IMR-90 (cell line): ENCODE measurements at regions not wholly inside any gene's neighbourhood (a gene's known extent, or its start where the extent isn't known, plus 50 kb on each side); places are given as distances from the start of the nearest gene placed in this dataset.

Experiments
- ATAC-seq: fragments of 200-7000 bp; cut with Tn5 transposase; 2 replicates; pipeline ENCODE4 v1.9.1; 2020; ENCODE audit warnings: low read depth, mild to moderate bottlenecking, moderate library complexity
- BruUV-seq: library from RNA; stranded (reverse); fragments of 400-500 nt; replicated peaks from 2 replicates; lab custom pipeline; 2021; lab: Mats Ljungman, UMichigan
- CTCF ChIA-PET: fragments of 300-600 bp; formaldehyde crosslinking; extraction: SDS; loops from one replicate; lab custom pipeline; 2021; ENCODE audit warnings: antibody characterized with exemption; lab: Yijun Ruan, JAX
- POLR2A ChIA-PET: fragments of 300-600 bp; sonication (Branson Sonifier 250); formaldehyde crosslinking; loops from one replicate; lab custom pipeline; 2022; ENCODE audit warnings: antibody characterized with exemption; ENCODE audit not compliant: unreplicated experiment; lab: Charles Lee
- DNase-seq: peaks from one replicate; pipeline ENCODE4 v3.0.0; 2013
- H2AFZ ChIP-seq: replicated peaks from 2 replicates; pipeline ENCODE3; 2013; ENCODE audit warnings: low read length, mild to moderate bottlenecking; ENCODE audit not compliant: poor library complexity
- H2AK5ac ChIP-seq: 2 replicates; pipeline ENCODE4 v1.6.1; 2013; ENCODE audit warnings: low read depth, low read length, inconsistent platforms
- H2AK9ac ChIP-seq: replicated peaks from 2 replicates; pipeline ENCODE3; 2013; ENCODE audit warnings: mild to moderate bottlenecking, low read depth, low read length, moderate library complexity; ENCODE audit not compliant: poor library complexity
- H2BK120ac ChIP-seq: 2 replicates; pipeline ENCODE4 v1.6.1; 2013; ENCODE audit warnings: low read depth, low read length, inconsistent platforms
- H2BK15ac ChIP-seq: 3 replicates; pipeline ENCODE4 v1.6.1; 2013; ENCODE audit warnings: low read depth, low read length, inconsistent platforms
- H2BK20ac ChIP-seq: 2 replicates; pipeline ENCODE4 v1.6.1; 2013; ENCODE audit warnings: low read depth, mild to moderate bottlenecking, inconsistent platforms, low read length, moderate library complexity
- H2BK5ac ChIP-seq: 2 replicates; pipeline ENCODE4 v1.6.1; 2013; ENCODE audit warnings: mild to moderate bottlenecking, low read depth, low read length, inconsistent platforms; ENCODE audit not compliant: poor library complexity, severe bottlenecking
- H3K14ac ChIP-seq: replicated peaks from 2 replicates; pipeline ENCODE4 v1.6.1; 2013; ENCODE audit warnings: low read depth, low read length, inconsistent platforms
- H3K18ac ChIP-seq: 2 replicates; pipeline ENCODE4 v1.6.1; 2013; ENCODE audit warnings: low read depth, low read length, control low read depth
- H3K23ac ChIP-seq: 2 replicates; pipeline ENCODE4 v1.6.1; 2013; ENCODE audit warnings: low read depth, low read length, inconsistent platforms
- H3K27ac ChIP-seq: 2 replicates; pipeline ENCODE4 v1.5.1; 2013; ENCODE audit warnings: mild to moderate bottlenecking, control low read depth, low read length; ENCODE audit not compliant: insufficient read depth
- H3K27me3 ChIP-seq: 2 replicates; pipeline ENCODE4 v1.6.1; 2013; ENCODE audit warnings: low read length; ENCODE audit not compliant: control insufficient read depth, insufficient read depth
- H3K36me3 ChIP-seq: 2 replicates; pipeline ENCODE4 v1.6.1; 2013; ENCODE audit warnings: low read length, mixed read lengths; ENCODE audit not compliant: control insufficient read depth, insufficient read depth
- H3K4ac ChIP-seq: 2 replicates; pipeline ENCODE4 v1.6.1; 2013; ENCODE audit warnings: low read depth, low read length, inconsistent platforms
- H3K4me1 ChIP-seq: 2 replicates; pipeline ENCODE4 v1.6.1; 2013; ENCODE audit warnings: low read length, mixed read lengths; ENCODE audit not compliant: control insufficient read depth, insufficient read depth
- H3K4me2 ChIP-seq: 2 replicates; pipeline ENCODE4 v1.6.1; 2013; ENCODE audit warnings: low read depth, mild to moderate bottlenecking, control low read depth, low read length, moderate library complexity
- H3K4me3 ChIP-seq: 2 replicates; pipeline ENCODE4 v1.5.1; 2013; ENCODE audit warnings: low read depth, mild to moderate bottlenecking, control low read depth, low read length, moderate library complexity; ENCODE audit not compliant: insufficient read depth
- H3K56ac ChIP-seq: 2 replicates; pipeline ENCODE4 v1.6.1; 2013; ENCODE audit warnings: low read length, inconsistent platforms; ENCODE audit not compliant: insufficient read depth; ENCODE audit errors: extremely low read depth
- H3K79me1 ChIP-seq, 2 experiments: 2 replicates each; pipeline ENCODE4 v1.6.1; 2013; ENCODE audit warnings: low read length in 2 of 2, inconsistent platforms in 1 of 2, low read depth in 1 of 2
- H3K9ac ChIP-seq: 2 replicates; pipeline ENCODE4 v1.6.1; 2013; ENCODE audit warnings: low read depth, low read length, control low read depth
- H3K9me1 ChIP-seq: 2 replicates; pipeline ENCODE4 v1.6.1; 2013; ENCODE audit warnings: low read length, inconsistent platforms; ENCODE audit not compliant: insufficient read depth
- H3K9me3 ChIP-seq: 2 replicates; pipeline ENCODE4 v1.6.1; 2013; ENCODE audit warnings: low read length; ENCODE audit not compliant: control insufficient read depth, insufficient read depth
- H4K20me1 ChIP-seq: 2 replicates; pipeline ENCODE4 v1.6.1; 2013; ENCODE audit warnings: low read length, inconsistent platforms; ENCODE audit not compliant: insufficient read depth
- H4K5ac ChIP-seq: 2 replicates; pipeline ENCODE4 v1.6.1; 2013; ENCODE audit warnings: mild to moderate bottlenecking, low read depth, low read length, control low read depth
- H4K8ac ChIP-seq, 2 experiments: 2 replicates each; pipeline ENCODE4 v1.6.1; 2013; ENCODE audit warnings: low read depth in 2 of 2, low read length in 2 of 2, control low read depth in 1 of 2, inconsistent platforms in 1 of 2
- H4K91ac ChIP-seq: 2 replicates; pipeline ENCODE4 v1.6.1; 2013; ENCODE audit warnings: low read depth, low read length, inconsistent platforms; ENCODE audit not compliant: insufficient read depth
- FOS ChIP-seq: fragments of 150-350 bp; IDR thresholded peaks from 2 replicates; pipeline ENCODE4 v1.6.1; 2016; ENCODE audit warnings: low read depth, low read length
- MAFK ChIP-seq: IDR thresholded peaks from 2 replicates; pipeline ENCODE4 v1.6.1; 2012; ENCODE audit warnings: low read depth, low read length, improper control_type of control experiment
- MAZ ChIP-seq: IDR thresholded peaks from 2 replicates; pipeline ENCODE4 v1.6.1; 2012; ENCODE audit warnings: low read depth, mild to moderate bottlenecking, low read length, improper control_type of control experiment, moderate library complexity, borderline replicate concordance
- NFE2L2 ChIP-seq: fragments of 150-350 bp; IDR thresholded peaks from 2 replicates; pipeline ENCODE4 v1.6.1; 2016; ENCODE audit warnings: low read depth, mild to moderate bottlenecking, low read length
- POLR2A ChIP-seq: IDR thresholded peaks from 2 replicates; pipeline ENCODE4 v1.6.1; 2012; ENCODE audit warnings: mild to moderate bottlenecking, low read depth, low read length
- RAD21 ChIP-seq: IDR thresholded peaks from 2 replicates; pipeline ENCODE4 v1.6.1; 2012; ENCODE audit warnings: low read length, improper control_type of control experiment
- RFX5 ChIP-seq: IDR thresholded peaks from 2 replicates; pipeline ENCODE4 v1.8.0; 2012; ENCODE audit warnings: low read depth, mild to moderate bottlenecking, low read length, moderate library complexity
- WGBS, 2 experiments: methylation state at CpG; one replicate each; pipeline versions ENCODE4 v1.1.5 to v1.1.7; 2013; ENCODE audit warnings: missing lambda C conversion rate in 2 of 2; ENCODE audit not compliant: insufficient read length in 1 of 2; ENCODE audit errors: extremely low coverage in 2 of 2; 5-methylcytosine and 5-hydroxymethylcytosine counted together
- dilution Hi-C: fragments of 300-500 bp; cut with HindIII; formaldehyde crosslinking; loops from one replicate; pipeline ENCODE4 v1.14.3; 2018; ENCODE audit warnings: low sequenced_read_pairs; ENCODE audit not compliant: unreplicated experiment
- in situ Hi-C: fragments of 300-500 bp; cut with MboI; formaldehyde crosslinking; loops from 3 replicates; pipeline ENCODE4 v1.14.3; 2019; ENCODE audit warnings: low sequenced_read_pairs, inconsistent platforms, mixed read lengths
- intact Hi-C: fragments of 100-400 bp; cut with micrococcal nuclease; formaldehyde crosslinking; loops from 2 replicates; pipeline ENCODE4 v1.10.0; 2022
- TF ChIP-seq, protein P1 (sequence below): fragments of 150-350 bp; IDR thresholded peaks from 2 replicates; pipeline ENCODE4 v1.6.1; 2017; ENCODE audit warnings: mild to moderate bottlenecking, antibody characterized with exemption, low read length, low read depth
- TF ChIP-seq, protein P2 (sequence below): fragments of 150-350 bp; IDR thresholded peaks from 2 replicates; pipeline ENCODE4 v1.6.1; 2016; ENCODE audit warnings: low read depth, mild to moderate bottlenecking, low read length, moderate library complexity, borderline replicate concordance

DNA sequence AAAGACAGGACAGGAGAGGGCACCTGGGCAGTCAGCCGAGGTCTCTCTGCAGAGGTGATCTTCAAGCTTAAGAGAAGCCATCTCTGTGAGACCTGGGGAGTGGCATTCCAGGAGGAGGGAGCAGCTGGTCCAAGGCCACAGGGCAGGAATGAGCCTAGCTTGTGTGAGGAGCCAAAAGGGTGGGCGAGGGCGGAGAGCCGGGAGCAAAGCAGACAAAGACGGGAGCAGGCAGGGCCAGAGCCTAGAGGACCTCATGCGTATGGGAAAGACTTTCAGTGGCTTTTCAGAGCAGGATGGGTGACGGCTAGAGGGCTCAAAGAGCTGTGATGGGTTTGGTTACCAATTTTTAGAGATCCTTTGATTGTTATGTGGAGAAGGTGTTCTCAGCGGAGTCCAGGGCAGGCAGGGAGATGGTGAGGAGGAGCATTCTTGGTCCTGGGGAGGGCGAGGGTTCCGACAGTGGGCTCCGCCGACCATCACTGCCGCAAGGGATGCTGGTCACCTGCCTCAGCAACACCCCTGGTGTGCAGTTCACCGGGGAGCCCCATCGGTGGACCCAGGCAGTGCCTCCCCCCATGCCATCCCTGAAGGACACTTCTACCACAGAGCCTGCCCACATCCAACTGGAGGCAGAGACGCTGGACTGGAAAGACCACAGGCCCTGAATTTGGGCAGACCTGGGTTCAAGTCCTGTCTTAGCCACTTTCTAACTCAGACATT lies 122.9 kb upstream of the IRF2BP2 start:
- CTCF ChIA-PET: no interaction called here
- Histone ChIP-seq H3K9me3 (no peaks in the 10 kb centered on the region), H2BK120ac (peak overlapping the region; percentile 94), H4K91ac (peak overlapping the region; percentile 62), H2BK15ac (peak overlapping the region; percentile 90; the same call in 1 of the 3 replicates), H3K4me2 (no peak overlapping the region), H4K5ac (no peak overlapping the region), H4K20me1 (no peaks in the 10 kb centered on the region), H3K27ac (no peak overlapping the region; the same call in 1 of the 2 replicates), H2BK5ac (peak overlapping the region; percentile 32), H4K8ac (peak overlapping the region in 1 of 2 experiments; percentile 12; a peak in 2 of 4 replicates), H3K27me3 (no peaks in the 10 kb centered on the region), H3K23ac (no peak overlapping the region), H3K14ac (0 out of 2 replicates have a peak overlapping the region, but pooled peaks have one; percentile 19), H2BK20ac (peak overlapping the region; percentile 88; the same call in 1 of the 2 replicates), H3K4me3 (no peak overlapping the region), H3K9ac (no peak overlapping the region), H3K56ac (no peak overlapping the region), H3K4ac (peak overlapping the region; percentile 88), H3K79me1 (no peaks in the 10 kb centered on the region), H2AK9ac (no peak overlapping the region), H3K36me3 (no peaks in the 10 kb centered on the region), H2AK5ac (peak overlapping the region; percentile 83), H3K18ac (0 out of 2 replicates have a peak overlapping the region, but pooled peaks have one; percentile 18), H2AFZ (peak overlapping the region; percentile 4), H3K9me1 (peaks cover 32% of the 10 kb centered on the region), H3K4me1 (peaks cover 19% of the 10 kb centered on the region)
- ATAC-seq (no peak), DNase-seq (no peak)
- intact Hi-C loops: no loop called here
- POLR2A ChIA-PET: no interaction called here
- in situ Hi-C loops: no loop called here
- no TSS peak for BruUV-seq
- dilution Hi-C loops: loop anchor here (25.0 kb wide), 1 partner anchor 104 kb away; no protein-coding TSS in a partner anchor
- no peak for TF ChIP-seq MAZ
- TF ChIP-seq, protein P1, sequence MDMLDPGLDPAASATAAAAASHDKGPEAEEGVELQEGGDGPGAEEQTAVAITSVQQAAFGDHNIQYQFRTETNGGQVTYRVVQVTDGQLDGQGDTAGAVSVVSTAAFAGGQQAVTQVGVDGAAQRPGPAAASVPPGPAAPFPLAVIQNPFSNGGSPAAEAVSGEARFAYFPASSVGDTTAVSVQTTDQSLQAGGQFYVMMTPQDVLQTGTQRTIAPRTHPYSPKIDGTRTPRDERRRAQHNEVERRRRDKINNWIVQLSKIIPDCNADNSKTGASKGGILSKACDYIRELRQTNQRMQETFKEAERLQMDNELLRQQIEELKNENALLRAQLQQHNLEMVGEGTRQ: no peak
- no peak for TF ChIP-seq RFX5
- TF ChIP-seq RAD21: no peak
- TF ChIP-seq POLR2A: no peak
- no peak for TF ChIP-seq NFE2L2
- no peak for TF ChIP-seq MAFK
- TF ChIP-seq FOS: no peak
- TF ChIP-seq, protein P2, sequence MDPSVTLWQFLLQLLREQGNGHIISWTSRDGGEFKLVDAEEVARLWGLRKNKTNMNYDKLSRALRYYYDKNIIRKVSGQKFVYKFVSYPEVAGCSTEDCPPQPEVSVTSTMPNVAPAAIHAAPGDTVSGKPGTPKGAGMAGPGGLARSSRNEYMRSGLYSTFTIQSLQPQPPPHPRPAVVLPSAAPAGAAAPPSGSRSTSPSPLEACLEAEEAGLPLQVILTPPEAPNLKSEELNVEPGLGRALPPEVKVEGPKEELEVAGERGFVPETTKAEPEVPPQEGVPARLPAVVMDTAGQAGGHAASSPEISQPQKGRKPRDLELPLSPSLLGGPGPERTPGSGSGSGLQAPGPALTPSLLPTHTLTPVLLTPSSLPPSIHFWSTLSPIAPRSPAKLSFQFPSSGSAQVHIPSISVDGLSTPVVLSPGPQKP: no peak
- 94% methylated on average over 8 of the region's 16 CpGs; no CpG with 5 or more reads in 1 of the 2 experiments for WGBS, 2 experiments
